GM19043 (cell line): ENCODE measurements at regions not wholly inside any gene's neighbourhood (a gene's known extent, or its start where the extent isn't known, plus 50 kb on each side); places are given as distances from the start of the nearest gene placed in this dataset.

ENCODE experiments used
- ATAC-seq: cut with Tn5 transposase; IDR thresholded peaks from one replicate; pipeline ENCODE4 v1.9.1; 2021; ENCODE audit warnings: low read depth; ENCODE audit not compliant: unreplicated experiment

GRCh38 chr1:29667951-29668350, 431.6 kb downstream of the PTPRU start:
- ATAC-seq, result no peak

GRCh38 chr1:29664711-29665110, 428.4 kb downstream of the PTPRU start:
- no peak for ATAC-seq

- ATAC-seq, result no peak
These were observed 422.4 kb downstream of the PTPRU start for GRCh38 chr1:29658688-29659087.

- ATAC-seq, result no peak
These were observed 421.5 kb downstream of the PTPRU start for GRCh38 chr1:29657816-29658215.

GRCh38 chr1:29655945-29656850, 419.9 kb downstream of the PTPRU start:
- no peak for ATAC-seq

GRCh38 chr1:29655145-29655544, 418.8 kb downstream of the PTPRU start:
- ATAC-seq, result no peak

- ATAC-seq, result no peak
These were observed 417.6 kb downstream of the PTPRU start for GRCh38 chr1:29653886-29654450.

GRCh38 chr1:29653034-29653810, 416.9 kb downstream of the PTPRU start:
- no peak for ATAC-seq

- ATAC-seq, result no peak
These were observed 415.7 kb downstream of the PTPRU start for GRCh38 chr1:29651684-29652665.

GRCh38 chr1:29651246-29651645, 414.9 kb downstream of the PTPRU start:
- ATAC-seq, result no peak

GRCh38 chr1:29650476-29650875, 414.2 kb downstream of the PTPRU start:
- ATAC-seq, result no peak

- ATAC-seq, result no peak
These were observed 413.7 kb downstream of the PTPRU start for GRCh38 chr1:29650041-29650400.

- no peak for ATAC-seq
These were observed 413.1 kb downstream of the PTPRU start for GRCh38 chr1:29649189-29650040.

GRCh38 chr1:29648798-29649188, 412.5 kb downstream of the PTPRU start:
- no peak for ATAC-seq

GRCh38 chr1:29648026-29648425, 411.7 kb downstream of the PTPRU start:
- ATAC-seq, result no peak

GRCh38 chr1:29647581-29647980, 411.3 kb downstream of the PTPRU start:
- no peak for ATAC-seq

- ATAC-seq, result no peak
These were observed 409.9 kb downstream of the PTPRU start for GRCh38 chr1:29646161-29646775.

GRCh38 chr1:29645586-29645985, 409.3 kb downstream of the PTPRU start:
- no peak for ATAC-seq

- ATAC-seq, result no peak
These were observed 408.5 kb downstream of the PTPRU start for GRCh38 chr1:29644812-29645211.
